Mucosa of gallbladder (tissue), 1 donor: ENCODE measurements at regions not wholly inside any gene's neighbourhood (a gene's known extent, or its start where the extent isn't known, plus 50 kb on each side); places are given as distances from the start of the nearest gene placed in this dataset.
"Not testable (repeated sequence)": the region's sequence is repeated elsewhere in the genome, so short reads cannot be mapped to it uniquely, and the experiment has no call there.

Source experiments
- DNase-seq: peaks from one replicate; pipeline ENCODE4 v3.0.0-alpha.2; 2020; ENCODE audit warnings: low spot score
- donor health status: DM: no; HTN: no; CAD: no.

GRCh38 chr1:144026022-144026421 lies 54.2 kb upstream of the FAM72C start:
- DNase-seq: not testable (repeated sequence)

GRCh38 chr1:144021690-144022384 lies 50.1 kb upstream of the FAM72C start:
- not testable (repeated sequence) for DNase-seq
